ENCODE measurements at regions not wholly inside any gene's neighbourhood (a gene's known extent, or its start where the extent isn't known, plus 50 kb on each side); places are given as distances from the start of the nearest gene placed in this dataset.
A peak's percentile ranks its signal among the peaks of the same experiment; 100 is the strongest.

DNA sequence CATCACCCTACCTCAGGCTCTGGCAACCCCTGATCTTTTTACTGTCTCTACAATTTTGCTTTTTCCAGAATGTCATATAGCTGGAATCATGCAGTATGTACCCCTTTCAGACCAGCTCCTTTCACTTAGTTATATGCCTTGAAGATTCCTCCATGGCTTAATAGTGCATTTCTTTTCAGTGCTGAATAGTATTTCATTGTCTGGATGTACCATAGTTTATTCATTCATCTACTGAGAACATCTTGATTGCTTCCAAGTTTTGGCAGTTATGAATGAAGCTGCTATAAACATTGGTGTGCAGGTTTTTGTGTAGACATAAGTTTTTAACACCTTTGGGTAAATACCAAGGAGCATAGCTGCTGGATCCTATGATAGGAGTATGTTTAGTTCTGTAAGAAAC, 50.8 kb upstream of the ANP32A start:
- DNase-seq = no peak

- no peak for DNase-seq
Observed at GRCh38 chr15:68874788-68875187, 54.1 kb upstream of the ANP32A start.

DNA sequence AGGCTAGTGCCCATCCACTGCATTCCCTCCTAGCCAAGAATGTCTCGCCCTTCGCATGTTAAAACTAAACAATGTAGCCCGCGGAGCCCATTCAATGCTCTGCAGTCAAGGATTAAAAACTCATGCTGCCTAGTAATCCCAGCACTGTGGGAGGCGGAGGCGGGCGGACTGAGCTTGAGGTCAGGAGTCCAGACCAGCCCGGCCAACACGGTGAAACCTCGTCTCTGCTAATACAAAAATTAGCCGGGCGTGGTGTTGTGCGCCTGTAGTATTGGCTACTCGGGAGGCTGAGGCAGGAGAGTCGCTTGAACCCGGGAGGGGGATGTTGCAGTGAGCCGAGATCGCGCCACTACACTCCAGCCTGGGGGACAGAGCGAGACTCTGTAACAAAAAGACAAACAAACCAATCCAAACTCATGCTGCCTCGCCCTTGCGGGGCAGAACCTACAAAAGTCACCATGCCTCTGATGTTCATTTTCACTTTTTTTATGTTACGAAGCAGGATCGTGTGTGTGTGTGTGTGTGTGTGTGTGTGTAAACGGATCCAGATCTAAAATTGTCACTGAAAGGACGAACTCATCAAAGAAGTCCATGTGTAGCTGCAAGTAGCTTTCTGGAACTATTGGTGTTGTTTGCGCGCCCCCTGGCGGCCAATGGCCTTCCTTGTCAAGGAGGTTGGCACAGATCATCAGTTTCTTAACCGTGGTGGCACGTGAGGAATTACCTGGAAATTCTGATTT, 54.8 kb upstream of the SPESP1 start:
- peak; percentile 78 for DNase-seq

DNA sequence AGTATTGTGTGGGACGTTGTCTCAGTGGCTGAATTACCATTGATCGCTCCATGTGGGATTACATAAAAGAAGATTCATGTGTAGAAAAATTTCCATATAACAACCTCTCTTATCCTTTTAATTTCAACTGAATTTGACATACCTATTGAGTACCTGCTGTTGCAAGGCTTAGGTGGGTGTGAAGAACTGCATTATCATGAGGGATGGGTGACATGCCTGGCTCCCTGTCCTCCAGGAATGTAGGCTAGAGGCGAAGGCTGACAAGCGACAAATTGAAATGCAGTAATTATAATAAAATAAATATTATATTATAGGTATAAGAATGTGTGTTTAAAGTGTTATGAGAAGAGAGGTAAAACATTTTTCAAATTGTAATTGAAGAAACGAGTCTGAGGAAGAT, 52.7 kb upstream of the SPESP1 start:
- no peak for DNase-seq

DNA sequence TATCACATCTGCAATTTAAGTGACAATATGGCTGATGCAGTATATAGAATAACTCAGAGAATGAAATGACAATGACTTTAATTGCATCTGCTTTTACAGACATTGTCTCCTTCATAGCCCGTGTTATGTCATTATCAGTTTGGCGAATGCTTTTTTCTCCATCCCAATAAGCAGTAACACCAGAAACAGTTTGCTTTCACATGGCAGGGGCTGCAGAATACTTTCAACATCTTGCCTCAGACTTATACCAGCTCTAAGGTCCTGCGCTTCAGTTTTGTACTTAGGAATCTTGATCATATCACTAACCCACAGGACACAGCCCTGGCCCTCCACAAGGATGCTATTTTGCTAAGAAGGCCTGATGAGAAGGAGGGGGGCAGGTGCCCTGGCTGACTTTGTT, 49.9 kb upstream of the SPESP1 start:
- DNase-seq = no peak

Measured in NCI-H1694 treated with DMSO at 0.1 percent for 48 hours (cell line).